C4-2B (cell line): ENCODE measurements at regions not wholly inside any gene's neighbourhood (a gene's known extent, or its start where the extent isn't known, plus 50 kb on each side); places are given as distances from the start of the nearest gene placed in this dataset.

Experiments
- CTCF ChIP-seq: fragments of 450-650 bp; conservative IDR thresholded peaks from 2 replicates; pipeline ENCODE4 v1.5.1; 2017; ENCODE audit warnings: mild to moderate bottlenecking
- ZFX ChIP-seq: fragments of 450-650 bp; IDR thresholded peaks from 2 replicates; pipeline ENCODE4 v1.6.1; 2017

GRCh38 chr5:167104351-167104750, 1187.1 kb upstream of the WWC1 start:
- TF ChIP-seq CTCF: no peak
- TF ChIP-seq ZFX: no peak
